Upper lobe of right lung (tissue), 1 donor: ENCODE measurements at regions not wholly inside any gene's neighbourhood (a gene's known extent, or its start where the extent isn't known, plus 50 kb on each side); places are given as distances from the start of the nearest gene placed in this dataset.

Experiments
- ATAC-seq: fragments of 200-7000 bp; cut with Tn5 transposase; one replicate; pipeline ENCODE4 v1.9.1; 2020; ENCODE audit warnings: mild to moderate bottlenecking, moderate library complexity
- DNase-seq: peaks from one replicate; pipeline ENCODE4 v3.0.0-alpha.2; 2020
- H3K27ac ChIP-seq: fragments of 200-600 bp; one replicate; pipeline ENCODE4 v1.8.0; 2022
- H3K27me3 ChIP-seq: fragments of 200-600 bp; one replicate; pipeline ENCODE4 v1.8.0; 2022; ENCODE audit warnings: mild to moderate bottlenecking
- H3K36me3 ChIP-seq: fragments of 200-600 bp; one replicate; pipeline ENCODE4 v1.8.0; 2022
- H3K4me1 ChIP-seq: fragments of 200-600 bp; one replicate; pipeline ENCODE4 v1.8.0; 2022
- H3K4me3 ChIP-seq: fragments of 200-600 bp; one replicate; pipeline ENCODE4 v1.8.0; 2022; ENCODE audit warnings: mild to moderate bottlenecking
- H3K9me3 ChIP-seq: fragments of 200-600 bp; one replicate; pipeline ENCODE4 v1.8.0; 2022
- intact Hi-C: fragments of 100-400 bp; cut with DNase I; formaldehyde crosslinking; loops from one replicate; pipeline ENCODE4 v1.11.0; 2022
- TF ChIP-seq, protein P1 (sequence below): fragments of 200-600 bp; IDR thresholded peaks from one replicate; pipeline ENCODE4 v1.8.0; 2022; ENCODE audit warnings: antibody characterized with exemption
- donor health status: DM: no; HTN: yes; CAD: no; lungs with severe emphysema.

DNA sequence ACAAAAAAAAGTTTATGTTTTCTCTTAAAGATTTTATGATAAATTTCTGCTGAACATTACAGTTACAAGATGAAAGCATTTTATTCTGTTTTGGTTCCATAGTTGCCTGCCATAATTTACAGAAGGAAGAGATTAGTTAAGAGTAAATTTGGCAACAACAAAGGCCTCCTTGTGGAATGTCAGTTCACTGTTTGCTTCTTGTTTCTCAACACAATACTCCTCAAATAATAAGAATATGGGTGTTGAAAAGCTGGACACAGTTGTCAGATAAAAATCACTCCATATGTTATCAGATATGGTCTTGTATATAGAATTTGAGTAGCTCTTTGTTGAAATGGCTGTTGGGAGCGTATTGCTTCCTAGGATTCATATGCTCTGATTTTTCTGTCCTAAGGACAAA is 359.5 kb downstream of the CPS1 start:
- Histone ChIP-seq H3K27me3 (no peaks in the 10 kb centered on the region), H3K9me3 (no peaks in the 10 kb centered on the region), H3K4me3 (no peak overlapping the region), H3K27ac (no peak overlapping the region), H3K36me3 (no peaks in the 10 kb centered on the region), H3K4me1 (no peaks in the 10 kb centered on the region)
- intact Hi-C loops, result no loop called here
- ATAC-seq, result no peak
- DNase-seq, result no peak
- TF ChIP-seq, protein P1, sequence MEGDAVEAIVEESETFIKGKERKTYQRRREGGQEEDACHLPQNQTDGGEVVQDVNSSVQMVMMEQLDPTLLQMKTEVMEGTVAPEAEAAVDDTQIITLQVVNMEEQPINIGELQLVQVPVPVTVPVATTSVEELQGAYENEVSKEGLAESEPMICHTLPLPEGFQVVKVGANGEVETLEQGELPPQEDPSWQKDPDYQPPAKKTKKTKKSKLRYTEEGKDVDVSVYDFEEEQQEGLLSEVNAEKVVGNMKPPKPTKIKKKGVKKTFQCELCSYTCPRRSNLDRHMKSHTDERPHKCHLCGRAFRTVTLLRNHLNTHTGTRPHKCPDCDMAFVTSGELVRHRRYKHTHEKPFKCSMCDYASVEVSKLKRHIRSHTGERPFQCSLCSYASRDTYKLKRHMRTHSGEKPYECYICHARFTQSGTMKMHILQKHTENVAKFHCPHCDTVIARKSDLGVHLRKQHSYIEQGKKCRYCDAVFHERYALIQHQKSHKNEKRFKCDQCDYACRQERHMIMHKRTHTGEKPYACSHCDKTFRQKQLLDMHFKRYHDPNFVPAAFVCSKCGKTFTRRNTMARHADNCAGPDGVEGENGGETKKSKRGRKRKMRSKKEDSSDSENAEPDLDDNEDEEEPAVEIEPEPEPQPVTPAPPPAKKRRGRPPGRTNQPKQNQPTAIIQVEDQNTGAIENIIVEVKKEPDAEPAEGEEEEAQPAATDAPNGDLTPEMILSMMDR, result no peak

DNA sequence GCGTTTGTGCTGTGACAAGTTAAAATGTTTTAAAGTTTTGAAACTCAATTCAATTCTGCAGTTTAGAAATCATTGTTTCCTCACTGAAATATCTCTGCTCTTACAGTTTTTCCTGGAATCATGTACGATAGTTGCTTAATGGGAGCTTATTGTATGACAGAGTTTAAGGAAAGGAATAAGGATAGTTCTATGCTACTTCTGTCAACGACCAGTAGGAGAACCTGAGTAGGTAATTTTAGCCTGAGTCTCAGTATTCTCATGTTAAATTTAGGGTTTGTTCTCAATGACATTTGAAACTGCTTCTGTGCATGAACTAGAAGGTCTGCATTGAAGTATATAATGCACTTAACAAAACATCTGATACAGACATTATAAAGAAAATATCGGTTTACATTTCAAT is 361.1 kb downstream of the CPS1 start:
- TF ChIP-seq, protein P1, result no peak
- H3K36me3 ChIP-seq, result no peaks in the 10 kb centered on the region
- H3K27ac ChIP-seq, result no peak overlapping the region
- no peaks in the 10 kb centered on the region for H3K9me3 ChIP-seq
- intact Hi-C loops, result no loop called here
- no peak overlapping the region for H3K4me3 ChIP-seq
- ATAC-seq, result no peak
- H3K4me1 ChIP-seq, result no peaks in the 10 kb centered on the region
- DNase-seq, result no peak
- H3K27me3 ChIP-seq, result no peaks in the 10 kb centered on the region

DNA sequence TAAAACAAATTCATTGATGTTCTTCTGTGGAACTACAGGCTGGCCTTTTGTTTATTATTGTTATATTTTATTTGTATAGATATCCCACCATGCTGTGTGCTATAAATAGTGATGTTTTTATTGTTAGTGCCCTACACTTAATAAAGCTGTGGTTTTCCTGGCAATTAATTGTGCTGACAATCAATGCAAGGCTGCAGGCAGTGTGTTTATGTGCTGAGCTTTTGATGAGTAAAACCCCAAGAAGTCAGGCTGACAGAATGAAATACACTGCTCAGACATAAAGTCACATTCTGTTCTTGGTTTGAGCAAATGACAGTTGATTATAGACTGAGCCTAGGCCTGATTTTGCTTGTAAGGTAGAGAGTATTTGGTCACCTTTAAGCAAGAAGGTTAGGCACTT is 362.7 kb downstream of the CPS1 start:
- ATAC-seq (no peak), DNase-seq (no peak)
- Histone ChIP-seq H3K4me3 (no peak overlapping the region), H3K4me1 (no peaks in the 10 kb centered on the region), H3K27ac (no peak overlapping the region), H3K27me3 (no peaks in the 10 kb centered on the region), H3K36me3 (no peaks in the 10 kb centered on the region), H3K9me3 (no peaks in the 10 kb centered on the region)
- TF ChIP-seq, protein P1, result no peak
- intact Hi-C loops, result no loop called here

DNA sequence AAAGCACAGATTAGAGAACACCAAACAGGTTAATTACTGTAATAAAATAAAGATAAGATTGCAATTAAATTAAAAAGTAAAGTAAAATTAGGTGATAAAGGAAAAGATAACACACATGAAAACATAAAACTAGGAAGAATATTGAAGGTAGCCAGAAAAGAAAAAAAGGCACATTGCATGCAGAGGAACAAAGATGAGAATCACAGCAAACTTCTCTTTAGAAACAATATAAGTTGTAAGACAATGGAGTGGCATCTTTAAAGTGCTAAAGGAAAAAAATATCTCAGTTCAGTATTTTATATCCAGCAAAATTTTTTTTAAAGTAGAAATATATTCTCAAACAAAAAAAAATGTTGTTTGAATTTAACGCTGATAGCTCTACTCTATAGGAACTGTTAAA is 366.0 kb downstream of the CPS1 start:
- Histone ChIP-seq H3K27me3 (no peaks in the 10 kb centered on the region), H3K36me3 (no peaks in the 10 kb centered on the region), H3K4me3 (no peak overlapping the region), H3K9me3 (no peaks in the 10 kb centered on the region), H3K4me1 (no peaks in the 10 kb centered on the region), H3K27ac (no peak overlapping the region)
- ATAC-seq (no peak), DNase-seq (no peak)
- intact Hi-C loops, result no loop called here
- TF ChIP-seq, protein P1, result no peak

DNA sequence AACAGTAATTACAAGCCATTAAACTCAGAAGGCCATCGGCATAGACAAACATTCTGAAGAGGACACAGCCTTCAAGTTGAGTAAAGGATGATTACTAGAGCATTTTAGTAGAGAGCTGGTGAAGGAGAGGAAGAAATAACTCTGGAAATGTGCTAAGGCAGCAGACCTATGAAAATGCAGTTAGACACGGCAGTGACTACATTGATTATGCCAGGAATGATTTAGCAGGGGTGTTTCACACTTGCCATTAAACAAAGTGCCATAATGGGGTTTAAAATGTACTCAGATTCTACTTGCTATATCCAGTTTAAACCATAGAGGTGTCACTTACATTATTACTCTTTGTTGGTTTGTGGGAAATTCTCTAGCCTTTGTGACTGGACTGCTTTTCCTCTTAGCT is 372.3 kb downstream of the CPS1 start:
- TF ChIP-seq, protein P1, result no peak
- Histone ChIP-seq H3K27me3 (no peaks in the 10 kb centered on the region), H3K27ac (no peak overlapping the region), H3K9me3 (no peaks in the 10 kb centered on the region), H3K4me3 (no peak overlapping the region), H3K36me3 (no peaks in the 10 kb centered on the region), H3K4me1 (no peaks in the 10 kb centered on the region)
- DNase-seq, result no peak
- no peak for ATAC-seq
- intact Hi-C loops, result no loop called here

DNA sequence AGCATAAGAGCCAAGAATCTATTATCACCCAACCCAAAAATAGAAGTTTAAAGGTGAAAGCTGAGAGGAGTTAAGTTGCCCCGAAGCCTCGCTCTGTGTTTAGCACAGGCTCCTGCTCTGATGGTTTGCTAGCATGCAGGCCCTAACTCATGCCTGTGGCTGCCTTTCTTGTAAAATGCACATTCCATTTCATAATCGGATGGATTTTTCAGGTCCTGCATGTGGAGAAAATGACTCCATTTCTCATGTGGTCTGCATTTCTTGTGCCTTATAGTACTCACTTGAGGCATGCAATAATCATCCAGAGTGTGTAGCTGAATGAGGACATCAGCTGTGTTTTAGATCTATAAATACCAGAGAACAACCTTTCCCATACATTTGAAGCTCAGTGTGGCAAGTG is 381.8 kb downstream of the CPS1 start:
- Histone ChIP-seq H3K4me1 (no peaks in the 10 kb centered on the region), H3K36me3 (no peaks in the 10 kb centered on the region), H3K9me3 (no peaks in the 10 kb centered on the region), H3K27ac (no peak overlapping the region), H3K4me3 (no peak overlapping the region), H3K27me3 (no peaks in the 10 kb centered on the region)
- DNase-seq (no peak), ATAC-seq (no peak)
- TF ChIP-seq, protein P1, result no peak
- intact Hi-C loops, result no loop called here
